CD4-positive, alpha-beta T cell (primary cell): ENCODE measurements at regions not wholly inside any gene's neighbourhood (a gene's known extent, or its start where the extent isn't known, plus 50 kb on each side); places are given as distances from the start of the nearest gene placed in this dataset.
A peak's percentile ranks its signal among the peaks of the same experiment; 100 is the strongest.

Source experiments
- ATAC-seq: fragments of 200-7000 bp; cut with Tn5 transposase; one replicate; pipeline ENCODE4 v1.10.0; 2022; ENCODE audit warnings: mild to moderate bottlenecking; ENCODE audit not compliant: poor library complexity
- CTCF ChIA-PET: fragments of 350-600 bp; sonication (Branson Sonifier 250); formaldehyde crosslinking; loops from one replicate; lab custom pipeline; 2021; ENCODE audit warnings: antibody characterized with exemption, inconsistent platforms; lab: Charles Lee
- POLR2A ChIA-PET: fragments of 350-600 bp; sonication (Branson Sonifier 250); formaldehyde crosslinking; loops from one replicate; lab custom pipeline; 2021; ENCODE audit warnings: antibody characterized with exemption, inconsistent platforms; lab: Charles Lee
- DNase-seq, 14 experiments: peaks; one replicate each; pipeline ENCODE4 v3.0.0-alpha.2; 2013 to 2020; ENCODE audit warnings: mixed read lengths in 2 of 14
- H3K27ac ChIP-seq, 2 donors: one replicate each; pipeline versions ENCODE4 v1.5.1 to v1.7.0; 2013; ENCODE audit warnings: low read length in 2 of 2, low read depth in 1 of 2, mild to moderate bottlenecking in 1 of 2
- H3K27me3 ChIP-seq, 2 experiments: 1 replicate in 1 of 2; 2 replicates in 1 of 2; pipeline versions ENCODE4 v1.6.1 to v1.7.0; 2013; ENCODE audit warnings: low read length in 2 of 2, control low read depth in 1 of 2, mild to moderate bottlenecking in 1 of 2, moderate library complexity in 1 of 2; ENCODE audit not compliant: insufficient read depth in 2 of 2, control insufficient read depth in 1 of 2
- H3K36me3 ChIP-seq: one replicate; pipeline ENCODE4 v1.6.1; 2013; ENCODE audit warnings: low read length, control low read depth; ENCODE audit not compliant: insufficient read depth
- H3K4me1 ChIP-seq: one replicate; pipeline ENCODE4 v1.6.1; 2013; ENCODE audit warnings: low read length, control low read depth; ENCODE audit not compliant: insufficient read depth
- H3K4me3 ChIP-seq: one replicate; pipeline ENCODE4 v1.5.1; 2013; ENCODE audit warnings: mild to moderate bottlenecking, low read length, moderate library complexity
- H3K9me3 ChIP-seq, 2 experiments: 1 replicate in 1 of 2; 2 replicates in 1 of 2; pipeline versions ENCODE4 v1.6.1 to v1.7.0; 2013; ENCODE audit warnings: low read length in 2 of 2, mild to moderate bottlenecking in 2 of 2, control low read depth in 1 of 2, moderate library complexity in 1 of 2; ENCODE audit not compliant: control insufficient read depth in 1 of 2, insufficient read depth in 1 of 2
- H3K27ac Mint-ChIP-seq: one replicate; pipeline ENCODE4 v1.8.0; 2020; ENCODE audit warnings: mixed read lengths
- H3K27me3 Mint-ChIP-seq: one replicate; pipeline ENCODE4 v1.8.0; 2021; ENCODE audit warnings: mixed read lengths
- H3K36me3 Mint-ChIP-seq: one replicate; pipeline ENCODE4 v1.8.0; 2021; ENCODE audit warnings: low read depth, mixed read lengths
- H3K4me1 Mint-ChIP-seq: one replicate; pipeline ENCODE4 v1.8.0; 2021; ENCODE audit warnings: low read depth, mixed read lengths
- H3K4me3 Mint-ChIP-seq: one replicate; pipeline ENCODE4 v1.8.0; 2020; ENCODE audit warnings: mild to moderate bottlenecking, mixed read lengths
- H3K9me3 Mint-ChIP-seq: one replicate; pipeline ENCODE4 v1.8.0; 2020; ENCODE audit warnings: mixed read lengths
- CTCF ChIP-seq: fragments of 200-600 bp; IDR thresholded peaks from one replicate; pipeline ENCODE4 v1.8.0; 2022; ENCODE audit warnings: antibody characterized with exemption, mild to moderate bottlenecking
- intact Hi-C, 2 experiments: fragments of 100-400 bp; cut with DNase I in 1 of 2; cut with micrococcal nuclease in 1 of 2; formaldehyde crosslinking; loops; one replicate each; pipeline versions ENCODE4 v1.15.1 to v1.9.0; 2023 to 2025; cut with DNase I, micrococcal nuclease

- Mint-ChIP-seq H3K4me3 (no peak overlapping the region), H3K9me3 (peaks cover 3% of the 10 kb centered on the region), H3K27me3 (no peaks in the 10 kb centered on the region), H3K27ac (no peak overlapping the region), H3K36me3 (no peaks in the 10 kb centered on the region), H3K4me1 (peaks cover 22% of the 10 kb centered on the region)
- ChIA-PET CTCF (no interaction called here), POLR2A (no interaction called here)
- H3K27me3 ChIP-seq: no peaks in the 10 kb centered on the region
- intact Hi-C loops: no loop called here
- peaks cover 0 to 5% of the 10 kb centered on the region in 2 experiments for H3K9me3 ChIP-seq
- no peak for TF ChIP-seq CTCF
- DNase-seq: no peak
- H3K27ac ChIP-seq: no peak overlapping the region
- no peak overlapping the region for H3K4me3 ChIP-seq
- ATAC-seq: no peak
- no peaks in the 10 kb centered on the region for H3K36me3 ChIP-seq
- H3K4me1 ChIP-seq: peaks cover 2% of the 10 kb centered on the region
Observed at GRCh38 chr12:92253301-92253700, 107.7 kb upstream of the BTG1 start.

- POLR2A ChIA-PET: no interaction called here
- Histone ChIP-seq H3K27ac (no peak overlapping the region), H3K27me3 (no peaks in the 10 kb centered on the region), H3K4me3 (no peak overlapping the region), H3K9me3 (peaks cover 0 to 5% of the 10 kb centered on the region in 2 experiments), H3K4me1 (no peaks in the 10 kb centered on the region), H3K36me3 (no peaks in the 10 kb centered on the region)
- Mint-ChIP-seq H3K27ac (no peak overlapping the region), H3K4me1 (peaks cover 19% of the 10 kb centered on the region), H3K27me3 (no peaks in the 10 kb centered on the region), H3K4me3 (no peak overlapping the region), H3K9me3 (peaks cover 3% of the 10 kb centered on the region), H3K36me3 (no peaks in the 10 kb centered on the region)
- CTCF ChIA-PET: no interaction called here
- DNase-seq: no peak
- no peak for ATAC-seq
- no peak for TF ChIP-seq CTCF
- intact Hi-C loops: no loop called here
Observed at GRCh38 chr12:92248977-92249376, 103.3 kb upstream of the BTG1 start.

DNA sequence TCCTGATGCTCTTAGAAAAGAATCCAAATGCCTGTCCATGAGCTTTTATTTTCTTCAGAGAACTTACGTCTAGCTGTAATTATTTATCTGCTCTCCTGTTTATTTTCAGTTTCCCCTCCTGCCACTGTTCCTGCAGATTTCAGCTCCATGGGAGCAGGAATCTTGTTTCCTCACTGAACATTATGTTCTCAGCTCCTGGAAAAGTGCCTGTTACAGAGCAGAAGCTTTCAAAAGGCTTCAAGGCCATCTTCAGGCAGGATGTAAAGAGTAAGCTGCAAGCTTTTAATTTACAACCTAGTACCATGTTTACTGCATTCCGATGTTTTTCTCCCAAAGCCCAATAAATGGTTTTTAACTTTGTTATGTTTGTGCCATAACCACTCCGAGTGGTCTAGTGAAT lies 98.4 kb upstream of the BTG1 start:
- no peaks in the 10 kb centered on the region for H3K4me1 ChIP-seq
- TF ChIP-seq CTCF: no peak
- H3K36me3 ChIP-seq: no peaks in the 10 kb centered on the region
- no peak for DNase-seq
- peak overlapping the region; percentile 0 for H3K27ac Mint-ChIP-seq
- no peaks in the 10 kb centered on the region for H3K9me3 ChIP-seq
- H3K4me1 Mint-ChIP-seq: peaks cover 26% of the 10 kb centered on the region
- no peak for ATAC-seq
- no peak overlapping the region for H3K27ac ChIP-seq
- no peak overlapping the region for H3K4me3 ChIP-seq
- CTCF ChIA-PET: interaction anchor here (1.7 kb wide), 1 partner anchor 20 kb away, joined by 3 read pairs; no protein-coding TSS in a partner anchor
- no peaks in the 10 kb centered on the region for H3K27me3 ChIP-seq
- no peaks in the 10 kb centered on the region for H3K27me3 Mint-ChIP-seq
- no peak overlapping the region for H3K4me3 Mint-ChIP-seq
- POLR2A ChIA-PET: interaction anchor here (0.5 to 2.9 kb wide), 7 partner anchors 9 to 108 kb away, joined by 3 to 19 read pairs (median 3); partner anchors contain the start of gene BTG1
- no peaks in the 10 kb centered on the region for H3K9me3 Mint-ChIP-seq
- intact Hi-C loops: no loop called here
- H3K36me3 Mint-ChIP-seq: no peaks in the 10 kb centered on the region
